Mammary epithelial cell (primary cell): ENCODE measurements at regions not wholly inside any gene's neighbourhood (a gene's known extent, or its start where the extent isn't known, plus 50 kb on each side); places are given as distances from the start of the nearest gene placed in this dataset.

Experiments
- EZH2 ChIP-seq: IDR thresholded peaks from 2 replicates; pipeline ENCODE4 v1.6.1; 2012; ENCODE audit warnings: low read length, inconsistent platforms, borderline replicate concordance
- TF ChIP-seq, protein P1 (sequence below), 2 donors: IDR thresholded peaks in 1 of 2; conservative IDR thresholded peaks in 1 of 2; 2 replicates each; pipeline ENCODE4 v1.5.1; 2011 to 2012; ENCODE audit warnings: inconsistent platforms in 2 of 2, low read length in 2 of 2, mild to moderate bottlenecking in 2 of 2, control low read depth in 1 of 2, low read depth in 1 of 2; ENCODE audit not compliant: insufficient read depth in 1 of 2; ENCODE audit errors: extremely low read depth in 1 of 2

DNA sequence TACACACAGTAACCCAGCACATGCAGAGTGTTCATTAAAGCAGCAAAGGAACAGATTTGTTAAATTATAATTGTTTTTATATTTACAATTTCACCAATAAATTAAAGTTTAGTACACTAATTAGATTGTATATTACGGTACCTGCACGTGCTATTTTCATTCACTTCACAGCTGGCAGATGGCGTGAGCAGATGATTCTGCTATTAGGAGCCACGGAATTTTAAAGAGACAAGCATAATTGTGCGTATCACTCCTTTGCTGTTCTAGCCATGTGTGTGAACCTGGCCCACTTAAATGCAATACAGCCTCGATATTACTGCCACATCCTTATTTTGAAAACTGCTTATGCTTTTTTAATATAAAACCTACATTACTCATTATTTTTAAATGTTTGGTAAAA lies 332.8 kb upstream of the SOX11 start:
- no peak for TF ChIP-seq EZH2
- TF ChIP-seq, protein P1, sequence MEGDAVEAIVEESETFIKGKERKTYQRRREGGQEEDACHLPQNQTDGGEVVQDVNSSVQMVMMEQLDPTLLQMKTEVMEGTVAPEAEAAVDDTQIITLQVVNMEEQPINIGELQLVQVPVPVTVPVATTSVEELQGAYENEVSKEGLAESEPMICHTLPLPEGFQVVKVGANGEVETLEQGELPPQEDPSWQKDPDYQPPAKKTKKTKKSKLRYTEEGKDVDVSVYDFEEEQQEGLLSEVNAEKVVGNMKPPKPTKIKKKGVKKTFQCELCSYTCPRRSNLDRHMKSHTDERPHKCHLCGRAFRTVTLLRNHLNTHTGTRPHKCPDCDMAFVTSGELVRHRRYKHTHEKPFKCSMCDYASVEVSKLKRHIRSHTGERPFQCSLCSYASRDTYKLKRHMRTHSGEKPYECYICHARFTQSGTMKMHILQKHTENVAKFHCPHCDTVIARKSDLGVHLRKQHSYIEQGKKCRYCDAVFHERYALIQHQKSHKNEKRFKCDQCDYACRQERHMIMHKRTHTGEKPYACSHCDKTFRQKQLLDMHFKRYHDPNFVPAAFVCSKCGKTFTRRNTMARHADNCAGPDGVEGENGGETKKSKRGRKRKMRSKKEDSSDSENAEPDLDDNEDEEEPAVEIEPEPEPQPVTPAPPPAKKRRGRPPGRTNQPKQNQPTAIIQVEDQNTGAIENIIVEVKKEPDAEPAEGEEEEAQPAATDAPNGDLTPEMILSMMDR (conservative IDR thresholded peaks at IDR 0.05 in 1 of 2, IDR thresholded peaks at IDR 0.05 in 1 of 2; ENCODE audit: extremely low read depth in 1 of 2, insufficient read depth in 1 of 2, low read depth in 1 of 2, low read length in 2 of 2) = no peak
